Ovary (tissue), 7 donors: ENCODE measurements at regions not wholly inside any gene's neighbourhood (a gene's known extent, or its start where the extent isn't known, plus 50 kb on each side); places are given as distances from the start of the nearest gene placed in this dataset.

Source experiments
- DNase-seq, 5 donors: peaks; one replicate each; pipeline ENCODE4 v3.0.0-alpha.2; 2019 to 2020
- H3K27ac ChIP-seq, 2 donors: fragments of 200-600 bp; one replicate each; pipeline versions ENCODE4 v1.5.1 to v1.8.0; 2019 to 2022
- H3K27me3 ChIP-seq: fragments of 200-600 bp; one replicate; pipeline ENCODE4 v1.8.0; 2022
- H3K36me3 ChIP-seq: fragments of 200-600 bp; sonication (generic); one replicate; pipeline ENCODE4 v1.5.1; 2019
- H3K4me1 ChIP-seq: one replicate; pipeline ENCODE4 v1.8.1; 2013; ENCODE audit warnings: mild to moderate bottlenecking, moderate library complexity; ENCODE audit not compliant: insufficient read depth
- H3K4me3 ChIP-seq: fragments of 200-600 bp; sonication (generic); one replicate; pipeline ENCODE4 v1.5.1; 2017
- H3K9me3 ChIP-seq, 2 donors: fragments of 200-600 bp in 1 of 2; sonication (generic) in 1 of 2; one replicate each; pipeline versions ENCODE4 v1.5.1 to v1.8.1; 2013 to 2019; ENCODE audit warnings: mild to moderate bottlenecking in 1 of 2, moderate library complexity in 1 of 2
- EP300 ChIP-seq: sonication (generic); formaldehyde crosslinking; IDR thresholded peaks from one replicate; pipeline ENCODE4 v1.6.1; 2017; ENCODE audit warnings: antibody characterized with exemption
- POLR2A ChIP-seq: fragments of 450-650 bp; IDR thresholded peaks from one replicate; pipeline ENCODE4 v1.6.1; 2017; ENCODE audit warnings: antibody characterized with exemption, mild to moderate bottlenecking, moderate library complexity
- WGBS, 3 donors: extraction: QIAGEN DNeasy Blood & Tissue Kit in 1 of 3; methylation state at CpG; one replicate each; pipeline versions ENCODE4 v1.1.5 to v1.1.7; 2013 to 2017; 5-methylcytosine and 5-hydroxymethylcytosine counted together
- intact Hi-C, 4 donors: fragments of 100-400 bp; cut with DNase I; formaldehyde crosslinking; loops; one replicate each; pipeline versions ENCODE4 v1.11.0 to v1.15.1; 2022 to 2023
- TF ChIP-seq, protein P1 (sequence below), 3 donors: fragments of 450-650 bp in 2 of 3; fragments of 200-600 bp in 1 of 3; IDR thresholded peaks; one replicate each; pipeline versions ENCODE4 v1.5.1 to v1.8.0; 2016 to 2022; ENCODE audit warnings: antibody characterized with exemption in 3 of 3, mild to moderate bottlenecking in 1 of 3
- donor health status: DM: no; HTN: no; CAD: no; lungs with moderate emphysema.
- donor health status: DM: no; HTN: no; CAD: no.
- donor health status: Bipolar disorder and iron deficiency.
- donor health status: DM: no; HTN: no; CAD: no.
- donor health status: DM: yes; HTN: yes; CAD: no.

- Histone ChIP-seq H3K36me3 (no peaks in the 10 kb centered on the region), H3K4me1 (no peaks in the 10 kb centered on the region), H3K27ac (no peak overlapping the region), H3K9me3 (no peaks in the 10 kb centered on the region), H3K4me3 (no peak overlapping the region), H3K27me3 (no peaks in the 10 kb centered on the region)
- WGBS, 3 donors: 53 to 65% (median 59%) methylated on average over 8 of the region's 8 CpGs
- TF ChIP-seq, protein P1, sequence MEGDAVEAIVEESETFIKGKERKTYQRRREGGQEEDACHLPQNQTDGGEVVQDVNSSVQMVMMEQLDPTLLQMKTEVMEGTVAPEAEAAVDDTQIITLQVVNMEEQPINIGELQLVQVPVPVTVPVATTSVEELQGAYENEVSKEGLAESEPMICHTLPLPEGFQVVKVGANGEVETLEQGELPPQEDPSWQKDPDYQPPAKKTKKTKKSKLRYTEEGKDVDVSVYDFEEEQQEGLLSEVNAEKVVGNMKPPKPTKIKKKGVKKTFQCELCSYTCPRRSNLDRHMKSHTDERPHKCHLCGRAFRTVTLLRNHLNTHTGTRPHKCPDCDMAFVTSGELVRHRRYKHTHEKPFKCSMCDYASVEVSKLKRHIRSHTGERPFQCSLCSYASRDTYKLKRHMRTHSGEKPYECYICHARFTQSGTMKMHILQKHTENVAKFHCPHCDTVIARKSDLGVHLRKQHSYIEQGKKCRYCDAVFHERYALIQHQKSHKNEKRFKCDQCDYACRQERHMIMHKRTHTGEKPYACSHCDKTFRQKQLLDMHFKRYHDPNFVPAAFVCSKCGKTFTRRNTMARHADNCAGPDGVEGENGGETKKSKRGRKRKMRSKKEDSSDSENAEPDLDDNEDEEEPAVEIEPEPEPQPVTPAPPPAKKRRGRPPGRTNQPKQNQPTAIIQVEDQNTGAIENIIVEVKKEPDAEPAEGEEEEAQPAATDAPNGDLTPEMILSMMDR (IDR thresholded peaks at IDR 0.05): no peak
- DNase-seq: no peak
- intact Hi-C loops: no loop called here
These were observed 129.2 kb upstream of the DPH6 start for GRCh38 chr15:35674873-35675781.

GRCh38 chr15:35678774-35679173, 132.8 kb upstream of the DPH6 start:
- DNase-seq: no peak
- Histone ChIP-seq H3K4me1 (peaks cover 2% of the 10 kb centered on the region), H3K27ac (no peak overlapping the region), H3K36me3 (no peaks in the 10 kb centered on the region), H3K4me3 (no peak overlapping the region), H3K9me3 (no peaks in the 10 kb centered on the region), H3K27me3 (no peaks in the 10 kb centered on the region)
- intact Hi-C loops: no loop called here
- TF ChIP-seq POLR2A: no peak
- no peak for TF ChIP-seq EP300
- TF ChIP-seq, protein P1 (IDR thresholded peaks at IDR 0.05): no peak
- WGBS, 3 donors: 40 to 89% (median 68%) methylated on average over 2 of the region's 2 CpGs

- DNase-seq: no peak
- 91 to 95% (median 93%) methylated on average over 1 of the region's 1 CpG for WGBS, 3 donors
- H3K4me3 ChIP-seq: no peak overlapping the region
- H3K27ac ChIP-seq: no peak overlapping the region
- intact Hi-C loops: no loop called here
- H3K9me3 ChIP-seq: no peaks in the 10 kb centered on the region
- no peaks in the 10 kb centered on the region for H3K36me3 ChIP-seq
- no peaks in the 10 kb centered on the region for H3K27me3 ChIP-seq
- H3K4me1 ChIP-seq: peaks cover 2% of the 10 kb centered on the region
- TF ChIP-seq, protein P1 (IDR thresholded peaks at IDR 0.05): no peak
- TF ChIP-seq EP300: no peak
- no peak for TF ChIP-seq POLR2A
These were observed 133.2 kb upstream of the DPH6 start for GRCh38 chr15:35679186-35679585.

DNA sequence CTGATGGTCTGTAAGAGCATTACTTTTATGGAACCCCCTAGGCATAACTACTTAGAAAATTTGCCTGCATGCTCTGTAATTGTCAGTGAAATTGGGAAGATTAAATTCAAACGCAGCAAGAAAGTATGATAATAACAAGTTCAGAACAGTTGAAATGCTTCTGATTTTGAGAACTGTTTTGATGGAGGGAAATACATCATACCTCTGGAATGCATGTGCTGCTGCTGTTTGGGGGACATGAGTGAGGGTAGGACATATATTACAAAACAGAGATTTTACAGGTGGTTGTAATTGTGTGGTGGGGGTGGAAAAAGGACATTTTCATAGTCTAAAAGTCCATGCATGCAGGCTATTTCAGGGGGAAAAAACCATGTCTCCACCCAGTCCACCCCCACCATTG, 135.0 kb upstream of the DPH6 start:
- Histone ChIP-seq H3K27ac (no peak overlapping the region), H3K4me1 (peaks cover 2% of the 10 kb centered on the region), H3K4me3 (no peak overlapping the region), H3K27me3 (no peaks in the 10 kb centered on the region), H3K9me3 (no peaks in the 10 kb centered on the region), H3K36me3 (no peaks in the 10 kb centered on the region)
- 3 to 19% (median 5%) methylated on average over 1 of the region's 1 CpG for WGBS, 3 donors
- no peak for TF ChIP-seq POLR2A
- TF ChIP-seq EP300: no peak
- TF ChIP-seq, protein P1 (IDR thresholded peaks at IDR 0.05): no peak
- DNase-seq: no peak
- intact Hi-C loops: no loop called here
